GM20000 (cell line): ENCODE measurements at regions not wholly inside any gene's neighbourhood (a gene's known extent, or its start where the extent isn't known, plus 50 kb on each side); places are given as distances from the start of the nearest gene placed in this dataset.

Source experiments
- DNase-seq: peaks from one replicate; pipeline ENCODE4 v3.0.0; 2012; ENCODE audit warnings: low spot score
- TF ChIP-seq, protein P1 (sequence below): IDR thresholded peaks from 2 replicates; pipeline ENCODE4 v1.5.1; 2012; ENCODE audit warnings: mild to moderate bottlenecking, control low read depth; ENCODE audit errors: extremely low read depth, missing control alignments

DNA sequence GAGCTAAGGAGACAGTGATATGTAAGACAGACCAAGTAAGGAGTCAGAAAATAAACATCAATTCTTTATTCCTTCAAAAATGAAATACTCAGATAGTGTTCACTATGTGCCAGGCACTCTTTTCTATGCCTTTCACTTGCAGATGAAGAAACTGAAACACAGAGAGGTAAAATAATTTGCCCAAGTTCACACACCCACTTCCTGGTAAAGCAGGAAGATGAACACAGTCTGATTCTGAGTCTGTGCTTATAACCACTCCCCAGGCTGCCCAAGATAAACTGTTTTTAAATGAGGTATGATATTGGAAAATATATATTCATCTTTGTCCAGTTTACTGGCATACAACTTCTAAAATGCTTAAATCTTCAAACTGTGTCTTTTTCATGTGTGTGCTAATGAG is 294.4 kb upstream of the NPVF start:
- TF ChIP-seq, protein P1, sequence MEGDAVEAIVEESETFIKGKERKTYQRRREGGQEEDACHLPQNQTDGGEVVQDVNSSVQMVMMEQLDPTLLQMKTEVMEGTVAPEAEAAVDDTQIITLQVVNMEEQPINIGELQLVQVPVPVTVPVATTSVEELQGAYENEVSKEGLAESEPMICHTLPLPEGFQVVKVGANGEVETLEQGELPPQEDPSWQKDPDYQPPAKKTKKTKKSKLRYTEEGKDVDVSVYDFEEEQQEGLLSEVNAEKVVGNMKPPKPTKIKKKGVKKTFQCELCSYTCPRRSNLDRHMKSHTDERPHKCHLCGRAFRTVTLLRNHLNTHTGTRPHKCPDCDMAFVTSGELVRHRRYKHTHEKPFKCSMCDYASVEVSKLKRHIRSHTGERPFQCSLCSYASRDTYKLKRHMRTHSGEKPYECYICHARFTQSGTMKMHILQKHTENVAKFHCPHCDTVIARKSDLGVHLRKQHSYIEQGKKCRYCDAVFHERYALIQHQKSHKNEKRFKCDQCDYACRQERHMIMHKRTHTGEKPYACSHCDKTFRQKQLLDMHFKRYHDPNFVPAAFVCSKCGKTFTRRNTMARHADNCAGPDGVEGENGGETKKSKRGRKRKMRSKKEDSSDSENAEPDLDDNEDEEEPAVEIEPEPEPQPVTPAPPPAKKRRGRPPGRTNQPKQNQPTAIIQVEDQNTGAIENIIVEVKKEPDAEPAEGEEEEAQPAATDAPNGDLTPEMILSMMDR, result no peak
- DNase-seq, result no peak

DNA sequence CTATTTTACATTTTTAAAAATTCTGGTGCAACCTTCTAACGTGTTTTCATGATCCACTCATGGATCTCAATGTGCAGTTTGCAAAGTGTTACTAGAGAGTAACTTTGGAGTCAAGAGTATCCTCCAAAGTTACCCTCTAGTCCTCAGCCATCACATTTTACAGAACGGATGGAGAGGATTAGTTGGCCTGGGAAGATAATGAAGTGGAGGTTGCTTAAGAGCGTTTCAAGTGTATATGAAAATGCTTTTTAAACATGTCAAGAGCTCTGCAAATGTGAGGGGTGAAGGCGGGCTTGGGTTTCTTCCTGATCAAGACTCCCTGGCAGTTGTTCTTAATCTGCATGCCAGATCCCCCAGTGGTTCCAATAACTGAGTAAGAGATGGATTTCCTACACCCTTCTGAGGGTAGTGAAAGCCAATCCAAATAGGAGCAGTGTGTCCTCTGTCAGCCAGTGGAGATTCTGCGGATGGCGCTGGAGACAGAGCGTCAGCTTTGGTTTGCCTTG is 299.4 kb upstream of the NPVF start:
- TF ChIP-seq, protein P1, result no peak

DNA sequence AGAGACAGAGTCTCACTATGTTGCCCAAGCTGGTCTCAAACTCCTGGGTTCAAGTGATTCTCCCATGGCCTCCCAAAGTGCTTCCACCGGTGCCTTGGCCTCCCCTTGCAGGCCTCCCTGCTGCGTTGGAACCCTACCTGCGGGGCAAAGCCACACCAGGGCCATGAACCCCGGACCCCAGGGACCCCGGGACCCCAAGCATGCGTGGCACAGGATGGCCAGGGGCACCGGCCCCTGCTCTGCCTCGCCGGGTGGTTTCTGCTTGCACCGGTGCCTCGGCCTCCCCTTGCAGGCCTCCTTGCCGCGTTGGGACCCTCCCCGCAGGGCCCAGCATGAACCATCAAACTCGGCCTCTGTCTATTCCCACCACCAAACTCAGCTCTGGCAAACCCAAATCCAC is 301.0 kb upstream of the NPVF start:
- no peak for DNase-seq
- TF ChIP-seq, protein P1, result no peak

More for the DNA sequence above, 299.4 kb upstream of the NPVF start:
- DNase-seq, result no peak

DNA sequence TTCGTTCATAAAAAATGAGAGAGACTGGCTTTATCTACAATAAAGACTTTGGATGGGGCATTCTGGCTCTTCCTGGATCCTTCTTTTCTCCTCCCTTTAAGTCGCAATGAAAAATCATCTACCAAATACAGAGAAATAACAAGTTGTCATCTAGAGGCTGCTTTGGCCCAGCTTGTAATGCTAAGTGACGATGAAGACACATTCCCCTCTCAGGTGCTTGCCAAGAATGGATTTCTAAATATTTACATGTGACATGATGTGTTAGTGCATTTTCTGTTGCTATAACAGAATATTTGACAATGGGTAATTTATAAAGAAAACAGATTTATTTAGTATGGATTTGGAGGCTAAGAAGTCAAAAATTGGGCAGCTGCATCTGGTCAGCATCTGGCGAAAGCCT is 308.6 kb upstream of the NPVF start:
- TF ChIP-seq, protein P1, result no peak
- no peak for DNase-seq

DNA sequence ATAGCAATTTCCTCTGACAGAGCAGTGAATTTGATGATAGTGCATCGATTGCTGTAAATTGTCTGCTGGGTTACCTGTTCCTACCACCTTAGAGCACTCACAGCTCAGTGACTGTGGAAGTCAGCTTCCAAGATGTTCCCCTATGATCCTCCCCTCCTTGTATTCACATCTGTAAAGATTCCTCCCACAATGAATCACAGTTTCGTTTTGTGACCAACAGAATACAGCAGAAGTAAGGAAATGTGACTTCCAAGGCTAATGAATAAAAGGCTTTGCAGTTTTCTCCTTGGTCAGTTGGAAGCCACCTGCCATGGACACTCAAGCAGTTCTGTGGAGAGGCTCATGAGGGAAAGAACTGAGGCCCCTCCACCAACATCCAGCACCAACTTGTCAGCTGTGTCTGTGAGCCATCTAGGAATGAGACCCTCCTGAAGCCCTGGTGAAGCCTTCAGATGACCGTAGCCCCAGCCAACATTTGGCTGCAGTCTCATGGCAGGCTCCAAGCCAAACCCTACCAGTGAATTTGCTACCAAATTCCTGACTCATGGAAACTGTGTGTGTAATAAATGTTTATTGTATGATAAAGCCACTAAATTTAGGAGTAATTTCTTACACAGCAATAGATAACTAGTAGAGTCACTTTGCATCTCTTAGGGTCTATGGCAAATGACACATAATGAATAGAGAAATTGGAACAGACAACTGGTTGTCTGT is 309.5 kb upstream of the NPVF start:
- no peak for DNase-seq
- TF ChIP-seq, protein P1, result no peak

DNA sequence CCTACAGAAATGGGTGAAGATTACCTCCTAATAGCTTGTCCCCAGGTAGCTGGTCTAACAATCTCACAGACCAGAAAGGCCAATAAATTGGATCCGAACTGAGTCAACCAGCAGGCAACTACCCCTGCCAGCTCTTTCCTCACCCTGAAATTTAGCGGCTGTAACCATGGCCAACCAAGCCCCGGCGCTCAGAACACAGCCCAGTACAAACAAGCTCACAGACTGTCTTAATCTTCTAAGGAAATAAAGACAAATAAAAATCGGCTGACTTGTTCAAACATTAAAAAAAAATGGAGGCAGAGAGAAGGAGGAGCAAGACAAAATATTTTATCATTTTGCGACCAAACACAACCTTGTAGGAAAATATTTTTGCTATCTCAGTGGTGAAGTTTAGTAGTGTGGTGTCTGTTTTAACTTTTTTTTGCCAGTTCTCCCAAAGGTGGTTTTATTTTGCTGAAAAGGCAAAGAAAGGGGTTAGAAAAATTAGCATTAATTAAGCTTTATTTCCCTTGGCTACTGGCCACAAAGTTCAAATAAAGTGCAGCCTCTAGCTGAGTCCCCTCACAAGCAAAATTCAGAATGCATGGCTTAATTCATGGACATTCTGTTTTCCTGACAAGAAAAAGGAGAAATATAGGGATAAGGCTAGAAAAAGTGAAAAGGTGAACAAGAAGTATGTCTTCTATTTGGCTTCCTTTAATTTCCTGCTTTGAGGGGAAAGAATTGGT is 313.0 kb upstream of the NPVF start:
- DNase-seq, result no peak
- TF ChIP-seq, protein P1, result no peak

DNA sequence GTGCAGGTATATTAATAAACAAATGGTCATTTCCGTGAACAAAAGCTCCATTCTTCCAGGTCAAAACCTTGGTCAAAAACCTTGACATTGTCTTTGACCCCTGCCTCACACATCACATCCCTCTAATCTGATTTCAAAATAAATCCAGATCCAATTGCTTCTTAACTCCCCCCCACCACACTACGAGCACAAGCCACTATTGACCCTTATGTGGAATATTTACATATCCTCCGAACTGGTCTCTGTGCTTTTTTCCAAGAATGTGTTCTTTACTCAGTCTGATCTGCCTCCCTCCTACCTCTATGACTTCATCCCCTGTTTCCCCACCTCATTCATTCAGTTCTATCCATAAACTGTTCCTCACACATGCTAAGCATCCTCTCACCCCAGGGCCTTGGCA is 313.6 kb upstream of the NPVF start:
- TF ChIP-seq, protein P1, result no peak
- no peak for DNase-seq
